HG02798 (cell line): ENCODE measurements at regions not wholly inside any gene's neighbourhood (a gene's known extent, or its start where the extent isn't known, plus 50 kb on each side); places are given as distances from the start of the nearest gene placed in this dataset.

Source experiments
- ATAC-seq: cut with Tn5 transposase; IDR thresholded peaks from one replicate; pipeline ENCODE4 v1.9.1; 2021; ENCODE audit warnings: mild to moderate bottlenecking; ENCODE audit not compliant: unreplicated experiment, poor library complexity

- ATAC-seq: no peak
Measured at GRCh38 chr17:63316100-63316499, 130.0 kb downstream of the CYB561 start.

GRCh38 chr17:63317166-63317840 lies 128.8 kb downstream of the CYB561 start:
- no peak for ATAC-seq

GRCh38 chr17:63325808-63326207 lies 120.3 kb downstream of the CYB561 start:
- no peak for ATAC-seq

- ATAC-seq: no peak
Measured at GRCh38 chr17:63329876-63330275, 116.2 kb downstream of the CYB561 start.

- ATAC-seq: no peak
Measured at GRCh38 chr17:63331301-63332061, 114.6 kb downstream of the CYB561 start.

- no peak for ATAC-seq
Measured at GRCh38 chr17:63332286-63332685, 113.8 kb downstream of the CYB561 start.

- ATAC-seq: no peak
Measured at GRCh38 chr17:63333869-63334268, 112.2 kb downstream of the CYB561 start.

GRCh38 chr17:63335831-63336230 lies 110.3 kb downstream of the CYB561 start:
- ATAC-seq: no peak

- ATAC-seq: no peak
Measured at GRCh38 chr17:63337579-63337978, 108.5 kb downstream of the CYB561 start.

- no peak for ATAC-seq
Measured at GRCh38 chr17:63338272-63338671, 107.8 kb downstream of the CYB561 start.

GRCh38 chr17:63341276-63341675 lies 104.8 kb downstream of the CYB561 start:
- ATAC-seq: no peak

GRCh38 chr17:63344383-63344782 lies 101.7 kb downstream of the CYB561 start:
- no peak for ATAC-seq

- no peak for ATAC-seq
Measured at GRCh38 chr17:63345611-63346010, 100.5 kb downstream of the CYB561 start.

GRCh38 chr17:63347475-63347874 lies 98.6 kb downstream of the CYB561 start:
- no peak for ATAC-seq

- no peak for ATAC-seq
Measured at GRCh38 chr17:63349478-63350000, 96.6 kb downstream of the CYB561 start.

- no peak for ATAC-seq
Measured at GRCh38 chr17:63350364-63350763, 95.7 kb downstream of the CYB561 start.

GRCh38 chr17:63354256-63354655 lies 91.8 kb downstream of the CYB561 start:
- ATAC-seq: no peak

- no peak for ATAC-seq
Measured at GRCh38 chr17:63356337-63356757, 89.8 kb downstream of the CYB561 start.

- ATAC-seq: no peak
Measured at GRCh38 chr17:63358111-63358839, 87.8 kb downstream of the CYB561 start.

- ATAC-seq: no peak
Measured at GRCh38 chr17:63358956-63359355, 87.2 kb downstream of the CYB561 start.

GRCh38 chr17:63361182-63361581 lies 84.9 kb downstream of the CYB561 start:
- no peak for ATAC-seq
